GM18505 (cell line): ENCODE measurements at regions not wholly inside any gene's neighbourhood (a gene's known extent, or its start where the extent isn't known, plus 50 kb on each side); places are given as distances from the start of the nearest gene placed in this dataset.

Source experiments
- ATAC-seq: cut with Tn5 transposase; IDR thresholded peaks from one replicate; pipeline ENCODE4 v1.9.1; 2021; ENCODE audit not compliant: unreplicated experiment
- POLR2A ChIP-seq: IDR thresholded peaks from 4 replicates; pipeline ENCODE4 v1.6.1; 2011; ENCODE audit warnings: borderline replicate concordance; ENCODE audit not compliant: insufficient read depth, insufficient read length; ENCODE audit errors: extremely low read depth

- TF ChIP-seq POLR2A: no peak
- no peak for ATAC-seq
Observed at GRCh38 chr2:121944072-121944831, 188.8 kb downstream of the TSN start.

- no peak for TF ChIP-seq POLR2A
- ATAC-seq: no peak
Observed at GRCh38 chr2:121947674-121948073, 192.2 kb downstream of the TSN start.

- no peak for ATAC-seq
- TF ChIP-seq POLR2A: no peak
Observed at GRCh38 chr2:121949271-121949670, 193.8 kb downstream of the TSN start.

DNA sequence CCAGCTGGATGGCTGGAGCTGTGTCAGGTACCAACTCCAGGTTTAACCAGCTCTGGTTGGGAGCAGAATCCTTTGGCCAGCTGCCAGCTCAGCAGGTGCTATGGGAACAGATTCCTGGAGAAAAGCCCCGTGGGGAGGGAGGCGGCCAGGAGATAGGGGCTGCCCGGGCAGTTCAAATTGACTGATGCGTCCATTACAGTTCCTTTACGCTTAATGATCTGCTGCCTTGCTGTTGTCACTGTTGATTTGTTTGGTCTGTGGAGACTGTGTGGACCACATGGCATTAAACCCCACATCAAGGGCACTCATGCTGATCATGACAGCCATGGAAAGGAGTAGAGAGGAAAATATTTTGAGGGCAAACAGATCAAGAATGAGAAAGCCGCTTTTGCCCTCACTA is 200.0 kb downstream of the TSN start:
- TF ChIP-seq POLR2A: no peak
- no peak for ATAC-seq

- ATAC-seq: no peak
- TF ChIP-seq POLR2A: no peak
Observed at GRCh38 chr2:121955872-121956271, 200.4 kb downstream of the TSN start.

- no peak for TF ChIP-seq POLR2A
- ATAC-seq: no peak
Observed at GRCh38 chr2:121960251-121960650, 204.8 kb downstream of the TSN start.

GRCh38 chr2:121961761-121962160 is 206.3 kb downstream of the TSN start:
- TF ChIP-seq POLR2A: no peak
- no peak for ATAC-seq

- no peak for ATAC-seq
- TF ChIP-seq POLR2A: no peak
Observed at GRCh38 chr2:121965661-121966060, 210.2 kb downstream of the TSN start.

GRCh38 chr2:121966663-121967062 is 211.2 kb downstream of the TSN start:
- ATAC-seq: no peak
- no peak for TF ChIP-seq POLR2A

DNA sequence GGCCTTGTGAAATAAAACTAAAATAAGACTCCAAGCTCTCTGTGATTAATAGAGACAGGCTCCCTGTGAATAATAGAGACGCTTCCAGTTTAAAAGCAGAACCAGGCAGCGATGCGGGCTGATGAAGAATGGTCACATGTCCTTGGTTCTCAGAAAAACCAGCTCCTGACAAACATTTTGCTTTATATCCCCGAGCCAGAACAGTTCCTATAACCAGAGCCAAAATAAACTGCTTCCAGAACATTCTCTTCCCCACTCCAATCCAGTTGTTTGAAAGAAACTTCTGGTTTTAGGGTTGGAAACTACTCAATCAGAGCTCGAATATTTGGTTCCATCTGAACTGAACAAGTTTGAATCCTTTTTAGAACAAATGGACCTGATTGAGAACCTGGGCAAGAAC is 213.7 kb downstream of the TSN start:
- ATAC-seq: no peak
- no peak for TF ChIP-seq POLR2A

DNA sequence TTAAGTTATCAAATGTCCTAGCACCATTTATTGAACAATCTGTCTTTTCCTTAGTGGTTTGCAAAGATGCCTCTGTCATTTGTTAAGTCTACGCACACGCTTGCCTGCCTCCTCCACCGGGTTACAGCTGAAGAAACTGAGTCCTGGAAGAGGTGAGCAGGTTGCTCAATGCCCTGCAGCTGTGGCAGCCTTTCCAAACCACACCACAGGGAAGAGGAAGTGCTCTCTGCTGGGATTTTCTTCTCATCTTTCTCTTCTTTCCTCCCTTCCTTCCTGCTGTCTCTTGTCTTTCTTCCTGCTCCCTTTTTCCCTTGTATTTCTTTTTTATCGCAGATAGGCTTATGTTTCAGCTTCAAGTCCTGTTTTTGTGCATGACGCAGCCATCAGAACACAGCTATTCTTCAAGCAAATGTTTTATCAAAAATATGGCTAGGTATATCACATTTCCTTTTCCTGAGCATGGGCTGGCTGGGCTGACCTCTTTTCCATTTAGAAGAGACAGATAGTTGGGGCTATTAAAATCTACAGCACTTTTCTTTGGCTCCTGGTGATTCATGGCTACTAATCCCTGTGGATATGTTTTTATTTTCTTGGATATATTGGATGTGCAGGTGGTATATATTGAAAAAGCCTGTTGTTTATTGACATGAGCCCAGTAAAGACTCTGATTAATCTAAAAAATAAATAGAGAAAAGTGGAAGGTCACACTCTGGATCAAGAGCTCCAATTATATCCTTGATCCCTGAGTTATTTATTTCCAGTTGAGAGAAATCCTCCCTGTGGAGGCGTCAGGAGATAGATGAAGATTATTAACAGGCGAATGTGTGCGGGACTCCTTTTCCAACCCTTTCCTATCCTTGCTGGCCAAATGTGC is 214.6 kb downstream of the TSN start:
- no peak for TF ChIP-seq POLR2A
- ATAC-seq: no peak

- no peak for TF ChIP-seq POLR2A
- no peak for ATAC-seq
Observed at GRCh38 chr2:121972203-121972602, 216.8 kb downstream of the TSN start.

- no peak for TF ChIP-seq POLR2A
- ATAC-seq: peak; percentile 96
Observed at GRCh38 chr2:121974897-121975661, 219.6 kb downstream of the TSN start.
